ENCODE measurements at regions not wholly inside any gene's neighbourhood (a gene's known extent, or its start where the extent isn't known, plus 50 kb on each side); places are given as distances from the start of the nearest gene placed in this dataset.

DNA sequence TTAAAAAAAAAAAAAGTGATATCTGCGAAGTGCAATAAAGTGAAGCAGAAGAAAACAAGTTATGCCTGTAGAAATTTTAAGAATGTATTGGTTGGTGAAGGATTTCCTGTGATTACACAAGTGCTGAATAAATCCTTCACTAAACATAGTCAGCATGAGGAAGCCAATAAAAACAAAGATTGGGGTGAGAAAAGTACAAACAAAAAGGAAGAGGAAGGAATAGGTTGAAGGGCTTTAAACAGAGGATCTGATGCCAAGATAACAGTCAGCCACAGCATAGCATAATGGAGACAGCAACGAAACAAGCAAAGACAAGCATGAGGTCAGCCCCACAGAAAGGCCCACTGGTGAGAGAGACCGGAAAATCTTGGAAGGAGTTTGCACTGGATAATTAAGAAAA is 372.2 kb downstream of the ADAM29 start:
- H3K4me3 ChIP-seq (ENCODE audit: control insufficient read depth in 2 of 3, extremely low read depth in 1 of 3, insufficient read depth in 2 of 3, low read depth in 1 of 3, low read length in 3 of 3) = no peak overlapping the region
- TF ChIP-seq, protein P1, sequence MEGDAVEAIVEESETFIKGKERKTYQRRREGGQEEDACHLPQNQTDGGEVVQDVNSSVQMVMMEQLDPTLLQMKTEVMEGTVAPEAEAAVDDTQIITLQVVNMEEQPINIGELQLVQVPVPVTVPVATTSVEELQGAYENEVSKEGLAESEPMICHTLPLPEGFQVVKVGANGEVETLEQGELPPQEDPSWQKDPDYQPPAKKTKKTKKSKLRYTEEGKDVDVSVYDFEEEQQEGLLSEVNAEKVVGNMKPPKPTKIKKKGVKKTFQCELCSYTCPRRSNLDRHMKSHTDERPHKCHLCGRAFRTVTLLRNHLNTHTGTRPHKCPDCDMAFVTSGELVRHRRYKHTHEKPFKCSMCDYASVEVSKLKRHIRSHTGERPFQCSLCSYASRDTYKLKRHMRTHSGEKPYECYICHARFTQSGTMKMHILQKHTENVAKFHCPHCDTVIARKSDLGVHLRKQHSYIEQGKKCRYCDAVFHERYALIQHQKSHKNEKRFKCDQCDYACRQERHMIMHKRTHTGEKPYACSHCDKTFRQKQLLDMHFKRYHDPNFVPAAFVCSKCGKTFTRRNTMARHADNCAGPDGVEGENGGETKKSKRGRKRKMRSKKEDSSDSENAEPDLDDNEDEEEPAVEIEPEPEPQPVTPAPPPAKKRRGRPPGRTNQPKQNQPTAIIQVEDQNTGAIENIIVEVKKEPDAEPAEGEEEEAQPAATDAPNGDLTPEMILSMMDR (optimal IDR thresholded peaks at IDR 0.05 in 1 of 3, IDR thresholded peaks at IDR 0.05 in 1 of 3, conservative IDR thresholded peaks at IDR 0.05 in 1 of 3; ENCODE audit: extremely low read depth in 1 of 3, insufficient read depth in 2 of 3, low read length in 3 of 3) = no peak
- no peak overlapping the region for H3K9ac ChIP-seq (ENCODE audit: control insufficient read depth, extremely low read depth, insufficient read depth, low read length)
- no peaks in the 10 kb centered on the region for H4K20me1 ChIP-seq (ENCODE audit: control insufficient read depth, extremely low read depth, insufficient read depth, low read length)
- no peaks in the 10 kb centered on the region for H3K36me3 ChIP-seq (ENCODE audit: control insufficient read depth in 2 of 2, extremely low read depth in 1 of 2, insufficient read depth in 2 of 2, low read length in 2 of 2)
- H3K9me1 ChIP-seq (ENCODE audit: control insufficient read depth, extremely low read depth, insufficient read depth, low read length) = no peaks in the 10 kb centered on the region
- no peaks in the 10 kb centered on the region for H3K9me3 ChIP-seq (ENCODE audit: control insufficient read depth, low read depth, low read length)
- H3K27ac ChIP-seq (ENCODE audit: control insufficient read depth, insufficient read depth, low read length) = no peak overlapping the region
- H3K27me3 ChIP-seq (ENCODE audit: control insufficient read depth, extremely low read depth, insufficient read depth, low read length) = no peaks in the 10 kb centered on the region
- dilution Hi-C loops (cut with MboI; ENCODE audit: extremely low pct_ligation_motif_present, low sequenced_read_pairs) = no loop called here
- no peak for DNase-seq (ENCODE audit: low read depth, low spot score)
- H2AFZ ChIP-seq (ENCODE audit: control insufficient read depth, low read length) = no peak overlapping the region
- no peak overlapping the region for H3K4me2 ChIP-seq (ENCODE audit: control insufficient read depth, extremely low read depth, insufficient read depth, low read depth, low read length)
- no peaks in the 10 kb centered on the region for H3K4me1 ChIP-seq (ENCODE audit: control insufficient read depth, extremely low read depth, insufficient read depth, low read length)
- no peak for FAIRE-seq
- H3K79me2 ChIP-seq (ENCODE audit: control insufficient read depth, insufficient read depth, low read length) = no peaks in the 10 kb centered on the region

DNA sequence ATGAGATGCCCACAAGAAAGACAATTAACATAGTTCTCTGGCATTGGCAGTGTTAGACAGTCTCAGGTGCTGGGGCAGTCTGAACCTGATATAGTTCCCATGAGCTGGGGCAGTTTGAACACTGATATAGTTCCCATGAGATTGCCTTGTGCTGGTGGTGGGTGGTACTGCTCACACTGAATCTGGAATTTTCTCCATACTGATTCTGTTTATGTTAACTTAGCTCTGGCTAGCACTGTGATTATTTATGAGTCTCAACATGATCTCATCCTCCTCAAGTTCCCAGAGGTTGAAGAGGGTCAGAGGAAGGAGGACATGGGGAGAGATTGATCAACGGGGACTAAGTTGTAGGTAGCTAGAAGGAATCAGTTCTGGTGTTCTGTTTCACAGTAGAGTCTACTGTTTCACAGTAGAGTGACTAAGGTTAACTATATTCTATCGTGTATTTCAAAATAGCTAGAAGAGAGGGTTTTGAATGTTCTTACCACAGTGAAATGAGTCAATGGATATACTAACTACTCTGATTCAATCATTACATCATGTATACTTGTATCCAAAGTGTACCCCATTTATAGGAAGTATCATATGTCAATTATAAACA is 379.9 kb downstream of the ADAM29 start:
- DNase-seq (ENCODE audit: low read depth, low spot score) = no peak
- no peaks in the 10 kb centered on the region for H3K79me2 ChIP-seq (ENCODE audit: control insufficient read depth, insufficient read depth, low read length)
- H3K9ac ChIP-seq (ENCODE audit: control insufficient read depth, extremely low read depth, insufficient read depth, low read length) = no peak overlapping the region
- no peaks in the 10 kb centered on the region for H3K4me1 ChIP-seq (ENCODE audit: control insufficient read depth, extremely low read depth, insufficient read depth, low read length)
- H3K4me2 ChIP-seq (ENCODE audit: control insufficient read depth, extremely low read depth, insufficient read depth, low read depth, low read length) = no peak overlapping the region
- dilution Hi-C loops (cut with MboI; ENCODE audit: extremely low pct_ligation_motif_present, low sequenced_read_pairs) = no loop called here
- no peak overlapping the region for H2AFZ ChIP-seq (ENCODE audit: control insufficient read depth, low read length)
- H3K4me3 ChIP-seq (ENCODE audit: control insufficient read depth in 2 of 3, extremely low read depth in 1 of 3, insufficient read depth in 2 of 3, low read depth in 1 of 3, low read length in 3 of 3) = no peak overlapping the region
- no peaks in the 10 kb centered on the region for H3K36me3 ChIP-seq (ENCODE audit: control insufficient read depth in 2 of 2, extremely low read depth in 1 of 2, insufficient read depth in 2 of 2, low read length in 2 of 2)
- no peaks in the 10 kb centered on the region for H3K9me1 ChIP-seq (ENCODE audit: control insufficient read depth, extremely low read depth, insufficient read depth, low read length)
- no peaks in the 10 kb centered on the region for H3K27me3 ChIP-seq (ENCODE audit: control insufficient read depth, extremely low read depth, insufficient read depth, low read length)
- no peaks in the 10 kb centered on the region for H3K9me3 ChIP-seq (ENCODE audit: control insufficient read depth, low read depth, low read length)
- no peaks in the 10 kb centered on the region for H4K20me1 ChIP-seq (ENCODE audit: control insufficient read depth, extremely low read depth, insufficient read depth, low read length)
- H3K27ac ChIP-seq (ENCODE audit: control insufficient read depth, insufficient read depth, low read length) = no peak overlapping the region
- TF ChIP-seq EZH2 (IDR thresholded peaks at IDR 0.05; ENCODE audit: low read length) = no peak
- TF ChIP-seq, protein P1 (optimal IDR thresholded peaks at IDR 0.05 in 1 of 3, IDR thresholded peaks at IDR 0.05 in 1 of 3, conservative IDR thresholded peaks at IDR 0.05 in 1 of 3; ENCODE audit: extremely low read depth in 1 of 3, insufficient read depth in 2 of 3, low read length in 3 of 3) = no peak
- no peak for FAIRE-seq

All from keratinocyte (primary cell).